BLaER1 treated with 17β-estradiol and CSF1 and Interleukin-3, amounts not matched to agents 10 nM and 100 nM (cell line): ENCODE measurements at regions not wholly inside any gene's neighbourhood (a gene's known extent, or its start where the extent isn't known, plus 50 kb on each side); places are given as distances from the start of the nearest gene placed in this dataset.

Source experiments
- H3K27ac ChIP-seq, 11 experiments: shearing (Covaris generic); formaldehyde crosslinking; 2 replicates each; pipeline ENCODE4 v1.8.1; 2022
- H3K27me3 ChIP-seq, 11 experiments: shearing (Covaris generic); formaldehyde crosslinking; 2 replicates each; pipeline ENCODE4 v1.8.1; 2022
- H3K36me3 ChIP-seq, 11 experiments: shearing (Covaris generic); formaldehyde crosslinking; 2 replicates each; pipeline ENCODE4 v1.8.1; 2022
- H3K4me1 ChIP-seq, 10 experiments: shearing (Covaris generic); formaldehyde crosslinking; 2 replicates each; pipeline ENCODE4 v1.8.1; 2022
- H3K4me2 ChIP-seq, 11 experiments: shearing (Covaris generic); formaldehyde crosslinking; 2 replicates each; pipeline ENCODE4 v1.8.1; 2022
- H3K4me3 ChIP-seq, 10 experiments: shearing (Covaris generic); formaldehyde crosslinking; 2 replicates each; pipeline ENCODE4 v1.8.1; 2022
- H3K9ac ChIP-seq, 11 experiments: shearing (Covaris generic); formaldehyde crosslinking; 2 replicates each; pipeline ENCODE4 v1.8.1; 2022
- H3K9me3 ChIP-seq, 11 experiments: shearing (Covaris generic); formaldehyde crosslinking; replicated peaks in 1 of 11; 2 replicates each; pipeline ENCODE4 v1.8.1; 2022
- H4K20me1 ChIP-seq, 11 experiments: shearing (Covaris generic); formaldehyde crosslinking; 2 replicates each; pipeline ENCODE4 v1.8.1; 2022
- Cebpa-rat ChIP-seq, 11 experiments: shearing (Covaris generic); IDR thresholded peaks; 2 replicates each; pipeline ENCODE4 v1.8.1; 2022

DNA sequence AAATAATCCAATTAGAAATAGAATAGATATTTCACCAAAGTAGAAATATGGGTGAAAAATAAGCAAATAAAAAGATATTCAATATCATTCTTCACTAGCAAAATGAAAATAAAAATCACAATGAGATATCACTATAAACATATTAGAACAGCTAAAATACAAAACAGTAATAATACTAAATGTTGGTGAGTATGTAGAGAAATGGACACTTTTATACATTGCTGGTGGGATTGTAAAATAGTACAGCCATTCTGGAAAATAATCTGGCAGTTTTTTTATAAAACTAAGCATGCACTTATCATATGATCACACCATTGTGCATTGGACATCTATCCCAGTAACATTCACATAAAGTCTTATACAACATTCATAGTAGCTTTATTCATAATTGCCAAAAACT lies 320.2 kb upstream of the OR4E1 start:
- no peak overlapping the region for H3K27ac ChIP-seq
- no peaks in the 10 kb centered on the region for H3K9me3 ChIP-seq
- no peak overlapping the region for H3K9ac ChIP-seq
- no peaks in the 10 kb centered on the region for H4K20me1 ChIP-seq
- 0 out of 20 replicates have a peak, but pooled peaks cover 0 to 7% (median 0%) of the 10 kb centered on the region in 10 experiments for H3K4me1 ChIP-seq
- H3K36me3 ChIP-seq, result no peaks in the 10 kb centered on the region
- TF ChIP-seq Cebpa-rat (IDR thresholded peaks at IDR 0.05), result no peak
- no peak overlapping the region for H3K4me2 ChIP-seq
- no peak overlapping the region for H3K4me3 ChIP-seq
- no peaks in the 10 kb centered on the region for H3K27me3 ChIP-seq

DNA sequence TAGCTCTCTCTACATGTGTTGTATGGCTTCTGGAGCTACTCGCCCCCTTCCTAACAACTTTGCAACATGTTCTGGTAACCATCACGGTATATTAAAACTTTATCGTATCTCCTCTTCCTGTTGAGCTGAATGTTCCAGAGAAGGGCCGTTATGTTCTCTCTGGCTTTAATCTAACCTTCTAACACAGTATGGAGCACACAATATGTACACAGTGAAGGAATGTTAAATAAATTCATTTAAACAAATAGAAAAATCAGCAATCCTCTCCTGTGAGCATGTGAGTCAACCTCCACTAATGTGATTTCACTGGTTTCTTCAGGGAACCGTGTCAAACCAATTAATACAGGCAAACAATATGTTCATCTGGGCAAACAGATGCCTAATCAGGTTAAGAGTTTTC lies 319.5 kb upstream of the OR4E1 start:
- no peak overlapping the region for H3K27ac ChIP-seq

DNA sequence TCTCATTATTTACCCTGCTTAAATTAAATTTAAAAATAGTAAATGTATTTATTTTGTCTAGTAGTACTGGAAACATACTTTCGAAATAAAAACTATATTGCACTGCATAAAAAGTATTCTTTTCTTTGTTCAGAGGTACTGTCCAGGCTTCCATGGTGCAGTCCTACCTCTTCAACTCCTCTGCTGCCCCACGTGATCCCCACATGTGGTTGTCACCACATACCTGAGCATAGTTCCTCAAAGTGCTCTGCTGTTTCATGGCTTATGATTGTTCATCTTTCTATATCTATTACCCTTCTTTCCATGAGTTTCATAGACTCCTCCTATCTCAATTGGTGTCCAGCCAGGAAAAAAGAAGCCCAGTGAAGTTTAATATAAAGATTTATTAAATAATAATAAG lies 317.5 kb upstream of the OR4E1 start:
- Histone ChIP-seq H3K27ac (no peak overlapping the region), H3K4me2 (no peak overlapping the region), H3K9me3 (no peaks in the 10 kb centered on the region), H3K27me3 (no peaks in the 10 kb centered on the region), H3K4me3 (no peak overlapping the region), H3K36me3 (no peaks in the 10 kb centered on the region), H3K9ac (no peak overlapping the region), H3K4me1 (no peaks in the 10 kb centered on the region), H4K20me1 (no peaks in the 10 kb centered on the region)
- TF ChIP-seq Cebpa-rat (IDR thresholded peaks at IDR 0.05), result no peak

More for the DNA sequence above, 319.5 kb upstream of the OR4E1 start:
- 0 out of 20 replicates have a peak, but pooled peaks cover 0 to 3% (median 0%) of the 10 kb centered on the region in 10 experiments for H3K4me1 ChIP-seq
- no peaks in the 10 kb centered on the region for H3K27me3 ChIP-seq
- TF ChIP-seq Cebpa-rat (IDR thresholded peaks at IDR 0.05), result no peak
- H4K20me1 ChIP-seq, result no peaks in the 10 kb centered on the region
- H3K36me3 ChIP-seq, result no peaks in the 10 kb centered on the region
- H3K9ac ChIP-seq, result no peak overlapping the region
- H3K4me2 ChIP-seq, result no peak overlapping the region
- H3K9me3 ChIP-seq, result no peaks in the 10 kb centered on the region
- no peak overlapping the region for H3K4me3 ChIP-seq

DNA sequence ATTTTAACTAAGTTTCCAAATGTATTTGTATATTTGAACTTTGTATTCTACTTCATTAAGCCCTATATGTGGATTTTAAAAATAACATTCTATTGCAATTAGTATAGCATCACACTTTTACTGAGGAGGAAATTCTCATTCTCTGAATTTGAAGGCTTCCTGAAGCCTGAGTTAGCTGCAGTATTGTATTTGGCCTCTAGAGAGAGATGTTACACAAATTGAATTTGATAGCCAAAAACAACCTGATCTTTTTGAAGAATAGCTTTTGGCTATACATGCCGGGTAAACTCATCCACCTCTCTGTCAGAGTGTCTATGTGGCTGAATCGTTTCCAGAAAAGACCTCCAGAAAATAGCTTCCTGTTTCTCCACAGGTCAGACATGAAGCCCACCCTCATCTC lies 316.5 kb upstream of the OR4E1 start:
- H4K20me1 ChIP-seq, result no peaks in the 10 kb centered on the region
- H3K4me1 ChIP-seq, result no peaks in the 10 kb centered on the region
- H3K27ac ChIP-seq, result no peak overlapping the region
- no peaks in the 10 kb centered on the region for H3K27me3 ChIP-seq
- no peak overlapping the region for H3K4me3 ChIP-seq
- no peaks in the 10 kb centered on the region for H3K36me3 ChIP-seq
- H3K9ac ChIP-seq, result no peak overlapping the region
- no peak for TF ChIP-seq Cebpa-rat (IDR thresholded peaks at IDR 0.05)
- no peaks in the 10 kb centered on the region for H3K9me3 ChIP-seq
- H3K4me2 ChIP-seq, result no peak overlapping the region

DNA sequence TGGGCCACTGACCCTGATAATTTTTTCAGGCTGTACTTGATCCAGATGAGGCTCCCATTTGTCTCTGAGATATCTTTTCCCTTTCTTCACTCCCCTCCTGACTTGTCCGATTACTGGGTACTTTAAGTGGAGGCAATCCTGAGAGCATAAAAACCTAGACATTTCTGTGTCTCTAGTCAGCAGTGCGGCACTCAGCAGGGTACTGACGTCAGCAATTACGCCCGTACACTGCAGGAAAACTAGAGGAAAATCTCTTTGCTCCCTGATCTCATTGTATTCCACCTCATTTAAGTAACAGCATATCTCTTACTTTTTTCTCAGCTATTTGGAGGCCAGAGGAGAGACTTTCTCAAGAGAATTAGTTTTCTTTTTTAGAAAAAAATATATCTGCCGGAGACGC lies 315.5 kb upstream of the OR4E1 start:
- Histone ChIP-seq H3K4me3 (no peak overlapping the region), H3K27ac (no peak overlapping the region), H4K20me1 (no peaks in the 10 kb centered on the region), H3K9ac (no peak overlapping the region), H3K9me3 (no peaks in the 10 kb centered on the region), H3K4me1 (no peaks in the 10 kb centered on the region), H3K27me3 (no peaks in the 10 kb centered on the region), H3K4me2 (no peak overlapping the region), H3K36me3 (no peaks in the 10 kb centered on the region)
- no peak for TF ChIP-seq Cebpa-rat (IDR thresholded peaks at IDR 0.05)

DNA sequence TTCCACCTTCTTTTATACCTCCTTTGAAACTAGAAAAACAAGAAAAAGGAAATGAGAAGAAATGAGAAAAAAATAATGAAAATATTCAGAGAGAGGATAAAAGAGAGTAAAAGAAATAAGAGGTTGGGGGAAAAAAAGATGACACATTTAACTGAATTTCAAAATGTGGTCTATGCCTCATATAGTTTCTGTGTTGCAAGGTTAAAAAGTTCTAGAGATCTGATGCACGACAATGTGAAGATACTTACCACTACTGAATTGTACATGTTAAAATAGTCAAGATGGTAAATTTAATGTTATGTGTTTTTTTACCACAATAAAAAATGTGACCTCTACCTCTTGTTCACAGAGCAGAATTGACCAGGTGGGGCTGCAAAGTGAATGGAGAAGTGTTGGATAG lies 314.8 kb upstream of the OR4E1 start:
- Histone ChIP-seq H3K4me3 (no peak overlapping the region), H3K36me3 (no peaks in the 10 kb centered on the region), H3K4me1 (no peaks in the 10 kb centered on the region), H3K9ac (no peak overlapping the region), H3K4me2 (no peak overlapping the region), H3K27me3 (no peaks in the 10 kb centered on the region), H4K20me1 (no peaks in the 10 kb centered on the region), H3K27ac (no peak overlapping the region), H3K9me3 (no peaks in the 10 kb centered on the region)
- no peak for TF ChIP-seq Cebpa-rat (IDR thresholded peaks at IDR 0.05)

DNA sequence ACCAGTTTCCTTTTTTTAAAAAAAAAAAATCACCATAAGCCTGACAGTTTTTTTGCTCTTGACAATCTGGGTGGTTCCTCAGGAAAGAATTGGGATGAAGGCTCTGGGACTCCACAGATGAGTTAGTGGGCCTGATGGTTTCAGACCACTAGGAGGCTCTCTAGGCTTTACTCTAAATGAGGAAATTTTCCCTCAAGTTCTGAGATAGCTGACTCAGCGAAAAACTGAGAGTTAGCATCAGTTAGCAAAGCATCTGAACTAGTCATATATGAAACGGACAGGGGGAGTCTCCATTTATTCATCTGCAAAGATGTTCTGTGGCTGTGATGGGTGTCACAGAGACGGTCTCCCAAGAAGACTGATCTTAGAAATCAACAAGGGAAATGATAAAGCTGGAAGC lies 314.3 kb upstream of the OR4E1 start:
- Histone ChIP-seq H3K27me3 (no peaks in the 10 kb centered on the region), H3K9me3 (no peaks in the 10 kb centered on the region), H3K4me1 (no peaks in the 10 kb centered on the region), H3K4me2 (no peak overlapping the region), H3K27ac (no peak overlapping the region), H3K36me3 (no peaks in the 10 kb centered on the region), H3K9ac (no peak overlapping the region), H4K20me1 (no peaks in the 10 kb centered on the region), H3K4me3 (no peak overlapping the region)
- TF ChIP-seq Cebpa-rat (IDR thresholded peaks at IDR 0.05), result no peak

DNA sequence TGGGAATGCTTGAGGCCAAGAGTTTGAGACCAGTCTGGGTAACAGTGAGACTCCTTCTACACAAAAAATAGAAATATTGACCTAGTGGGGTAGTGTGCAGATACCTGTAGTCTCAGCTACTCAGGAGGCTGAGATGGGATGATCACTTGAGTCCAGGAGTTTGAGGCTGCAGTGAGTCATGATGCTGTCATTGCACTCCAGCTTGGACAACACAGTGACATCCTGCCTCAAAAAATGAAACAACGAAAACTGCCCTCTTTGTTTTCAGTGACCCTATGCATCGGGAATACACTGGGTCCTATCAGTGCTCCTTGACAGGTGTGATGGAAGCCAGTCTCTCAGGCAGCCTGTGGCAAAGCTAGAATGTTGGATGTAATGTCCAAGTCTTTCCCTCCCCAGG lies 311.5 kb upstream of the OR4E1 start:
- Histone ChIP-seq H3K36me3 (no peaks in the 10 kb centered on the region), H3K4me1 (no peaks in the 10 kb centered on the region), H3K27ac (no peak overlapping the region), H3K9me3 (no peaks in the 10 kb centered on the region), H3K4me2 (no peak overlapping the region), H3K9ac (no peak overlapping the region), H4K20me1 (no peaks in the 10 kb centered on the region), H3K4me3 (no peak overlapping the region), H3K27me3 (no peaks in the 10 kb centered on the region)
- no peak for TF ChIP-seq Cebpa-rat (IDR thresholded peaks at IDR 0.05)

DNA sequence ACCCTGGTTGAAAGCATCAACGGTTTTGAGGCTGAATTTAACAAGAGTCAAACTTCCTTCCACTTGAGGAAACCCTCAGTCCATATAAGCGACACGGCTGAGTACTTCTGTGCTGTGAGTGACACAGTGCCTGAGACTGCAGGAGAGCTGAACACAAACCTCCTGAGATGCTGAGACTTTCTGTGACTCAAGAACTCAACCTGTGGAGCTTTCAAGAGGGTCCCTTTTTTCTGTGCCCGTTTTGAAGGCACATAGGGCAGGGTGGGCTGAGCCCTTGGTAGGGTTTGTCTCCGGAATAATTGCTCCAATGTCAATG lies 305.3 kb upstream of the OR4E1 start:
- Histone ChIP-seq H4K20me1 (no peaks in the 10 kb centered on the region; a peak in 1 of 22 replicates), H3K4me2 (peak overlapping the region in 8 of 11 experiments; percentile 27 to 62 (median 43); a peak in 17 of 22 replicates), H3K27me3 (no peaks in the 10 kb centered on the region), H3K27ac (no peak overlapping the region), H3K4me3 (no peak overlapping the region), H3K4me1 (peaks cover 0 to 12% (median 11%) of the 10 kb centered on the region in 10 experiments; a peak in 13 of 20 replicates), H3K36me3 (no peaks in the 10 kb centered on the region), H3K9me3 (no peaks in the 10 kb centered on the region), H3K9ac (no peak overlapping the region)
- TF ChIP-seq Cebpa-rat (IDR thresholded peaks at IDR 0.05), result no peak

DNA sequence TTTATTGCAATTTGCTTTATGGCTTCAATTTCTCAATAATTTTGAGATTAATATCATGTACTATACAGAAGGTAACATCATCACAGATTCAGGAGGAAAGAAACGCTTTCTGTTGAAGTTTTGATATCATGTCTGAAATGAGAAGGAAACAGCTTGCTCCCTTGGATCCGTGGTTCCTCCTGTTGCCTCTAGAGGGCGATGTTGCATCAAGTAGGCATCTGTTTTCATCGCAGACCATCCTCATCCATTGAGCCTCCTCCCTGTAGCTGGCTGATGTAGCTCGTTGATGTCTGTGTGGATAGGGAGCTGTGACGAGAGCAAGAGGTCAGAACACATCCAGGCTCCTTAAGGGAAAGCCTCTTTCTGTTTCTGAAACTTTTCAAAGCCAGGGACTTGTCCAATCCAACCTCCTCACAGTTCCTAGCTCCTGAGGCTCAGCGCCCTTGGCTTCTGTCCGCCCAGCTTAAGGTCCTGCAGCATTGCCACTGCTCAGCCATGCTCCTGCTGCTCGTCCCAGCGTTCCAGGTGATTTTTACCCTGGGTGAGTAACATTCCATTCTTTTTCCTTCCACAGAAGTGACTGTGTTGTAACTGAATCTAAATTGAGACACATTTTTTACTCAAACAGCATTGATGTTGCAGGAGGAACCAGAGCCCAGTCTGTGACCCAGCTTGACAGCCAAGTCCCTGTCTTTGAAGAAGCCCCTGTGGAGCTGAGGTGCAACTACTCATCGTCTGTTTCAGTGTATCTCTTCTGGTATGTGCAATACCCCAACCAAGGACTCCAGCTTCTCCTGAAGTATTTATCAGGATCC lies 304.8 kb upstream of the OR4E1 start:
- no peaks in the 10 kb centered on the region for H3K27me3 ChIP-seq

More for the DNA sequence above, 304.8 kb upstream of the OR4E1 start:
- no peak overlapping the region for H3K9ac ChIP-seq
- H3K4me1 ChIP-seq, result peaks cover 0 to 12% (median 11%) of the 10 kb centered on the region in 10 experiments; a peak in 13 of 20 replicates
- H3K27ac ChIP-seq, result no peak overlapping the region
- peak overlapping the region in 8 of 11 experiments; percentile 27 to 62 (median 43); a peak in 16 of 22 replicates for H3K4me2 ChIP-seq
- H3K9me3 ChIP-seq, result no peaks in the 10 kb centered on the region
- no peak overlapping the region for H3K4me3 ChIP-seq
- no peaks in the 10 kb centered on the region for H3K36me3 ChIP-seq
- no peaks in the 10 kb centered on the region; a peak in 1 of 22 replicates for H4K20me1 ChIP-seq
- no peak for TF ChIP-seq Cebpa-rat (IDR thresholded peaks at IDR 0.05)
